ENCODE measurements at regions not wholly inside any gene's neighbourhood (a gene's known extent, or its start where the extent isn't known, plus 50 kb on each side); places are given as distances from the start of the nearest gene placed in this dataset.

DNA sequence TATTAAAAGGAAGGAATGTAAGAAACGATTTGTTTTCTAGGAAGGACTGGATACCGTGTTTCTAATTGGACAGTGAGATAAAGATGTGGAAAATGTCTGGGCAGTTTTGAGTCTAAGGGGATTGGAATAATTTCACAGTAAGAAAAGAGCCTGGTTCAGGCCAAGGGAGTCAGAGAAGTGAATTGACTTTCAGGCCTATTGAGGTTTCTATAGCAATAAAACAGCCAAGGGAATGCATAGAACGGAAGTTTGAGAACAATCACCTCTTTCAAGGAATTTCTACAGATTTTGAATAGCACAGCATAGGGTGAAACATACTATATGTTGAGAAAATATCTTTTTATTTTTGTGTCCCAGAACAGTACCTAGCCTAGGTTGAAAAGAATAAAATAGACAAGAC lies 271.6 kb upstream of the TRPM3 start:
- no peaks in the 10 kb centered on the region for H3K27me3 Mint-ChIP-seq (ENCODE audit: low read depth, poor library complexity)
- H3K27ac Mint-ChIP-seq, result no peak overlapping the region
- DNase-seq, result no peak
- H3K9me3 Mint-ChIP-seq, result no peaks in the 10 kb centered on the region
- H3K4me1 Mint-ChIP-seq, result no peaks in the 10 kb centered on the region
- TF ChIP-seq, protein P1, sequence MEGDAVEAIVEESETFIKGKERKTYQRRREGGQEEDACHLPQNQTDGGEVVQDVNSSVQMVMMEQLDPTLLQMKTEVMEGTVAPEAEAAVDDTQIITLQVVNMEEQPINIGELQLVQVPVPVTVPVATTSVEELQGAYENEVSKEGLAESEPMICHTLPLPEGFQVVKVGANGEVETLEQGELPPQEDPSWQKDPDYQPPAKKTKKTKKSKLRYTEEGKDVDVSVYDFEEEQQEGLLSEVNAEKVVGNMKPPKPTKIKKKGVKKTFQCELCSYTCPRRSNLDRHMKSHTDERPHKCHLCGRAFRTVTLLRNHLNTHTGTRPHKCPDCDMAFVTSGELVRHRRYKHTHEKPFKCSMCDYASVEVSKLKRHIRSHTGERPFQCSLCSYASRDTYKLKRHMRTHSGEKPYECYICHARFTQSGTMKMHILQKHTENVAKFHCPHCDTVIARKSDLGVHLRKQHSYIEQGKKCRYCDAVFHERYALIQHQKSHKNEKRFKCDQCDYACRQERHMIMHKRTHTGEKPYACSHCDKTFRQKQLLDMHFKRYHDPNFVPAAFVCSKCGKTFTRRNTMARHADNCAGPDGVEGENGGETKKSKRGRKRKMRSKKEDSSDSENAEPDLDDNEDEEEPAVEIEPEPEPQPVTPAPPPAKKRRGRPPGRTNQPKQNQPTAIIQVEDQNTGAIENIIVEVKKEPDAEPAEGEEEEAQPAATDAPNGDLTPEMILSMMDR (IDR thresholded peaks at IDR 0.05), result no peak
- no peaks in the 10 kb centered on the region for H3K36me3 Mint-ChIP-seq (ENCODE audit: low read depth)
- no peak overlapping the region for H3K4me3 Mint-ChIP-seq

DNA sequence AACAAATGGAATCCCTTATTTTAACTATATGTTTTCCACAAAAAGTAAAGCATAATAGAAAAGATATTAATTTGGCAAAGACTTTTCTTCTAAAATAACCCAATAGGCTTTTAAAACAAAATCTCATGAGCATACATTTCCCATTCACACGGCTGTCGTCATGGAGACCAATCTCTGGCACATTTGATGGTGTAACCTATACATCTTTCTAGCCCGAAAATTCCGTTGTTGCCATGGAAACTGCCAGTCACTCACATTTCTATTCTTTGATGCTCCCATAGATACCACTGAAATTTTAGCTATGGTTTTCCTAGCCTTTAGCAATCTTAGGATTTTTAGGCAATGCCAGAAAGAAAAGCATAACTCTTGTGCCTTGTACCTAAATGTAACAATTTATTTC lies 262.9 kb upstream of the TRPM3 start:
- no peak for DNase-seq
- TF ChIP-seq, protein P1 (IDR thresholded peaks at IDR 0.05), result no peak
- Mint-ChIP-seq H3K27me3 (ENCODE audit: low read depth, poor library complexity) (no peaks in the 10 kb centered on the region), H3K36me3 (ENCODE audit: low read depth) (no peaks in the 10 kb centered on the region), H3K27ac (no peak overlapping the region), H3K9me3 (no peaks in the 10 kb centered on the region), H3K4me1 (peaks cover 8% of the 10 kb centered on the region), H3K4me3 (no peak overlapping the region)

DNA sequence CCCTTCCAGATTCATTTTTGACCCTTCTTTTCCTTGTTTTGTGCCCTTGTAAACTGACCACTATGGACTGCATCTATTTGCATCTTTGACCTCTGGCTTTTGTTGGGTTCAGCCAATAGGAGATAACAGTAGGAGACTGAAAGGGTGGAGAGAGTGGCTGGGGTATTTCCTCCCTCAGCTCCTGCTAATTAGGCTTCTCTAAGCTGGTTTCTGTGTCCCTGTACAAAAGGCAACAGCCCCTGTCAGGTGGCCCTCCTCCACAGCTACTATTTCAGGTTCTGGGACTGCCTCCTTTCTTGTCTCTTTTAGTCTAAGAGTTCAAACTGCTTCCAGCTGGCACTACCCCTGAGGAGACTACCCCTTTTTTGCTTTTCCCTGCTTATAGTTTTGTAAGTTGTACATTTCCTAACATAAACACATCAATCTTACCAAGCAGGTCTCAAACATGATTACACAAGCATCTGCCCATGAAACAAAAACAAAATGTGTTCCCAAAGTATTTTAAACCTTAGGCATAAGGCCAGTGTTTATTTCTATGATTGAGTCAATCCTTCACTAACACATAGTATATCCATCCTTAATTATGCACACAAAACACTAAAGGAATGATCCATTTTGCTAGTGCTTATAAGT lies 262.0 kb upstream of the TRPM3 start:
- no peaks in the 10 kb centered on the region for H3K36me3 Mint-ChIP-seq (ENCODE audit: low read depth)
- peak; percentile 2 for DNase-seq
- no peak overlapping the region for H3K4me3 Mint-ChIP-seq
- no peaks in the 10 kb centered on the region for H3K9me3 Mint-ChIP-seq
- H3K27me3 Mint-ChIP-seq (ENCODE audit: low read depth, poor library complexity), result no peaks in the 10 kb centered on the region
- H3K27ac Mint-ChIP-seq, result peak overlapping the region; percentile 78
- TF ChIP-seq, protein P1 (IDR thresholded peaks at IDR 0.05), result no peak
- peaks cover 8% of the 10 kb centered on the region for H3K4me1 Mint-ChIP-seq

DNA sequence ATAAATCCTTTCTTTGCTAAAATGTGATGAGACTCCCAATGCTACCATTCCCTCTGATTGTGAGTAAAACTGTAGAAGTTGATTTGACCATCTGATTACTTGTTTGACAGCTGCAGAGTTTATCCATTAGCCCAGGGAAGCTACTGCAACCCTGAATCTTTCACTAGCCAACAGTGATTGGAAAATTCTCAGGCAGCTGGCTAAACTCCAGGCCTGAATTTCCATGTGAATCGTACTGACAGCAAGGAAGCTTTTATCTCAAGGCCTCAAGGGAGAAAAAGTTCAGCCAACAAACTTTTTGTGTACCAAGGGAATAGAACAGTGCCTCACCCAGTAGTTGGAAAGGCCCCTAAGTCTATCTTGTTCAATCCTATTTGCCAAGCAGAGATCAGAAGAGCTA lies 246.7 kb upstream of the TRPM3 start:
- Mint-ChIP-seq H3K4me1 (peaks cover 13% of the 10 kb centered on the region), H3K27me3 (ENCODE audit: low read depth, poor library complexity) (no peaks in the 10 kb centered on the region), H3K36me3 (ENCODE audit: low read depth) (no peaks in the 10 kb centered on the region), H3K9me3 (no peaks in the 10 kb centered on the region), H3K27ac (no peak overlapping the region), H3K4me3 (no peak overlapping the region)
- TF ChIP-seq, protein P1 (IDR thresholded peaks at IDR 0.05), result no peak
- no peak for DNase-seq

DNA sequence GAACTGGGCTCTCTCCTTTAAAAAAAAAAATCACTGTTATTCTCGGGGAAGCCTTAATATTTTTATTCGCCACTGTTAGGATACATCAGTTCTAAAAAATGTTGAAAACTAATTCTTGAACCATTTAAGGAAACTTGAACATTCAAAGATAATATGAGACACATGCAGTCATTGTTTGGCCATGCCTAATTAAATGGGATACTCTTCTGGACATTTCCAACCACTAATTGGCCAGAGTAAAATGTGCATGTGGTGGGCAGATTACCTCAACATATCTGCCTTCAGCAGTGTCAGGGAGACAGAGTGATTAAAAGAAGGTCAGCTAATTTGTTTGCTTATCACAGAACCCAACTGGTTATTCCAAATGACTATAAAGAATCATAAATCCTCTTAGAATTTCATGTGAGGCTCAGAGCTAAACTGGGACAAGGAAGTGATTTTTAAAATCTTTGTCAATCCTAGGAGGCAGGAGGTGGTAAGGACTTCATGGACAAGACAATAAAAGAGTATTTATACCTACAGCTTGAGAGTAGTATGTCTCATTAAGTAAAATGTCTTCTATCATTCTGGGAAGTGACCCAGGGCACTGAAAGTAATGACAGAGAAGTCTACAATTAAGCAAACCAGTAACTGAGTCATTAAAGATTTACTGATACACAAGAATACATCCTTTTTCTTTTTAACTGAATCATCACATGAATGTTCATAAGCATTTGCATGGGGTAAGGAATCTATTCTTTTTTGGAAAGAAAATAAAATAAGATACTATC lies 242.9 kb upstream of the TRPM3 start:
- DNase-seq, result no peak

More for the DNA sequence above, 242.9 kb upstream of the TRPM3 start:
- Mint-ChIP-seq H3K4me3 (no peak overlapping the region), H3K27me3 (ENCODE audit: low read depth, poor library complexity) (no peaks in the 10 kb centered on the region), H3K9me3 (no peaks in the 10 kb centered on the region), H3K27ac (no peak overlapping the region), H3K36me3 (ENCODE audit: low read depth) (no peaks in the 10 kb centered on the region), H3K4me1 (peaks cover 13% of the 10 kb centered on the region)
- TF ChIP-seq, protein P1 (IDR thresholded peaks at IDR 0.05), result no peak
